HEK293 (cell line): ENCODE measurements at regions not wholly inside any gene's neighbourhood (a gene's known extent, or its start where the extent isn't known, plus 50 kb on each side); places are given as distances from the start of the nearest gene placed in this dataset.

ENCODE experiments used
- ELK4 ChIP-seq: IDR thresholded peaks from 2 replicates; pipeline ENCODE4 v1.6.1; 2011; ENCODE audit warnings: mild to moderate bottlenecking, low read depth, low read length, borderline replicate concordance
- GLIS2 ChIP-seq: fragments of 450-650 bp; formaldehyde crosslinking; IDR thresholded peaks from 2 replicates; pipeline ENCODE4 v1.5.1; 2016; ENCODE audit warnings: missing biosample characterization, missing genetic modification characterization
- ZBTB10 ChIP-seq: fragments of 450-650 bp; formaldehyde crosslinking; IDR thresholded peaks from 2 replicates; pipeline ENCODE4 v1.5.1; 2016; ENCODE audit warnings: missing biosample characterization, missing genetic modification characterization
- ZNF658 ChIP-seq: fragments of 450-650 bp; formaldehyde crosslinking; IDR thresholded peaks from 2 replicates; pipeline ENCODE4; 2016; ENCODE audit warnings: missing biosample characterization, missing genetic modification characterization
- ZNF837 ChIP-seq: fragments of 450-650 bp; formaldehyde crosslinking; IDR thresholded peaks from 2 replicates; pipeline ENCODE4 v1.5.1; 2016; ENCODE audit warnings: missing biosample characterization, missing genetic modification characterization

GRCh38 chr20:63056236-63057170 is 49.7 kb upstream of the BHLHE23 start (continued):
- TF ChIP-seq GLIS2 (tag by site-specific recombination), result peak; percentile 97
- no peak for TF ChIP-seq ZNF837
- TF ChIP-seq ZBTB10 (tag by site-specific recombination), result peak; percentile 78
- no peak for TF ChIP-seq ZNF658 (tag by site-specific recombination)
- no peak for TF ChIP-seq ELK4
